ENCODE measurements at regions not wholly inside any gene's neighbourhood (a gene's known extent, or its start where the extent isn't known, plus 50 kb on each side); places are given as distances from the start of the nearest gene placed in this dataset.

DNA sequence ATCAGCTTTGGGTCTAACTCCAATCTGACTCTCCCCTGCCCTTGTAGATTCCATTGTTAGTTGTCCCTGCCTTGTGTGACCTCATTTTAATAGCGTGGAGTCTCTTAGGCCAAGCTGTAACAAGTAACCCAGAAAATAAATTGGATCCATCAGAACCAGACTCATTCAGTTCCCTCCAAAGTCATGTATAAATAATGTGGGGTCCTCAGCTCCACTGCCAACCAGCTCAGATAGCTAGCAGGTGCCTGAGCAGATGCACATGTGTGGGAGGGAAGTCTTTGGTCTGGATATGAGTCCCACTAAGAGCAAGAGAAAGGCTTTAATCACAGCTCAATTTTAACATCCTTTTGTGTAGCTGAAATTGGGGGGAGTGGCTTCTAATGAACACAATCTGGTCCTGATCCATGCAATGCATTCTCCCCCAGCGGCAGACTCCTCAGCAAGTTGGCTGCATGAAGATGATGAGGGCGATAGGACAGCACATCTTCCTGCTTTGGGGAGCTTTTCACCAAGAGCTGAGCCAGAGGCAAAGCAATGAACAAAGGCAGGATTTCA, 151.6 kb downstream of the ABCC12 start:
- no CpG with 5 or more reads among the region's 3 CpGs for WGBS (ENCODE audit: extremely low coverage, insufficient coverage, insufficient read length)

DNA sequence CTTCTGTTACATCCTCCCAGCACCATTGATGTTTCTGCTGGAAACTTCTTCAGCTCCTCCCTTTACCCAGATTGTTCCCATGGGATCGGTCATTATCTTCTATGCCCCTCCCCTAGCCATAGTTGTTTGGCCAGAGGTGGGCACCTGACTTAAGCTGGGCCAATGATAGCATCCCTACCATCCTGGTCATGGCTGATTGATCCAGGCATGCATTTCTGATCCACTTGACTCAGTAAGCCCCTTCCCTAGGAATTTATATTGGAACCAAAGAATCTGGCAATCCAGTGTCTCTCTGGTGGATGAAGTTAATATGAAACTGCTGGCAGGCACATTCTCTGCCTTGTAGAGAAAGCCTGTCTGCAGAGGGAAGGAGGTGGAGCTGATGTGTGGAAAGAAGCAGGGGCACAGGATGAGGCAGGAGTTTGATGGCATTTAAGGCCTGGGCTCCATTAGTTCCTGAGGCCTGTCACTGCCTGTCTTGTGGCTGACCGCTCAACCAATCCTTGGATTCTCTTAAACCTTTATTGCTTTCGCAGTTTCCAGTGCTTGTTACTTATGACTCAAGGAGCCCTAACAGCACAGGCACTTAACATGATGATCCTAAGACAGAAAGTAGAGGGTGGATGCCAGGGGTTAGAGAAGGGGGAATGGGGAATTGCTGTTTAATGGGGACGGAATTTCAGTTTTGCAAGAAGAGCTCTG, 152.4 kb downstream of the ABCC12 start:
- Histone ChIP-seq H2BK12ac (ENCODE audit: low read length) (no peak overlapping the region), H3K4me2 (ENCODE audit: low read length) (no peak overlapping the region), H2BK5ac (ENCODE audit: low read depth, low read length, poor library complexity) (no peak overlapping the region), H2BK120ac (ENCODE audit: insufficient read depth, low read length, poor library complexity) (no peak overlapping the region), H3K4me3 (ENCODE audit: low read depth, low read length) (no peak overlapping the region), H4K91ac (ENCODE audit: low read depth, low read length) (no peak overlapping the region), H3K14ac (ENCODE audit: low read length) (no peak overlapping the region), H2AFZ (ENCODE audit: insufficient read depth, low read length, poor library complexity) (no peak overlapping the region), H3K4me1 (ENCODE audit: control insufficient read depth in 1 of 2, insufficient read depth in 2 of 2, low read length in 2 of 2) (no peaks in the 10 kb centered on the region), H3K23ac (ENCODE audit: low read length) (no peak overlapping the region), H3K79me1 (ENCODE audit: low read length) (no peaks in the 10 kb centered on the region), H3K79me2 (ENCODE audit: control insufficient read depth, insufficient read depth, low read length, poor library complexity) (no peaks in the 10 kb centered on the region), H3K18ac (ENCODE audit: low read length) (no peak overlapping the region), H4K12ac (ENCODE audit: low read depth, low read length) (no peak overlapping the region), H3K36me3 (ENCODE audit: control insufficient read depth in 1 of 2, insufficient read depth in 2 of 2, low read length in 2 of 2) (no peaks in the 10 kb centered on the region), H2AK5ac (ENCODE audit: low read length) (no peak overlapping the region), H3K9me3 (ENCODE audit: insufficient read depth, low read depth, low read length) (no peaks in the 10 kb centered on the region), H3K27me3 (ENCODE audit: insufficient read depth, low read length) (no peaks in the 10 kb centered on the region), H4K8ac (ENCODE audit: low read depth, low read length) (no peak overlapping the region), H3K9ac (ENCODE audit: low read length) (no peak overlapping the region), H3K27ac (ENCODE audit: low read depth, low read length) (no peak overlapping the region), H3K4ac (ENCODE audit: low read depth, low read length) (no peak overlapping the region)
- WGBS (ENCODE audit: extremely low coverage, insufficient coverage, insufficient read length): no CpG with 5 or more reads among the region's 4 CpGs
- DNase-seq: no peak

More for the DNA sequence above, 151.6 kb downstream of the ABCC12 start:
- no peaks in the 10 kb centered on the region for H3K79me1 ChIP-seq (ENCODE audit: low read length)
- H3K79me2 ChIP-seq (ENCODE audit: control insufficient read depth, insufficient read depth, low read length, poor library complexity): no peaks in the 10 kb centered on the region
- H3K4me1 ChIP-seq (ENCODE audit: control insufficient read depth in 1 of 2, insufficient read depth in 2 of 2, low read length in 2 of 2): no peaks in the 10 kb centered on the region
- no peaks in the 10 kb centered on the region for H3K27me3 ChIP-seq (ENCODE audit: insufficient read depth, low read length)
- no peak overlapping the region for H3K27ac ChIP-seq (ENCODE audit: low read depth, low read length)
- H3K4ac ChIP-seq (ENCODE audit: low read depth, low read length): no peak overlapping the region
- H3K4me3 ChIP-seq (ENCODE audit: low read depth, low read length): no peak overlapping the region
- no peak overlapping the region for H2BK12ac ChIP-seq (ENCODE audit: low read length)
- no peak overlapping the region for H3K23ac ChIP-seq (ENCODE audit: low read length)
- no peak overlapping the region for H2BK120ac ChIP-seq (ENCODE audit: insufficient read depth, low read length, poor library complexity)
- H4K12ac ChIP-seq (ENCODE audit: low read depth, low read length): no peak overlapping the region
- H3K14ac ChIP-seq (ENCODE audit: low read length): no peak overlapping the region
- no peak overlapping the region for H3K18ac ChIP-seq (ENCODE audit: low read length)
- no peak for DNase-seq
- H3K9ac ChIP-seq (ENCODE audit: low read length): no peak overlapping the region
- H4K8ac ChIP-seq (ENCODE audit: low read depth, low read length): no peak overlapping the region
- H3K9me3 ChIP-seq (ENCODE audit: insufficient read depth, low read depth, low read length): no peaks in the 10 kb centered on the region
- H2AK5ac ChIP-seq (ENCODE audit: low read length): no peak overlapping the region
- no peak overlapping the region for H4K91ac ChIP-seq (ENCODE audit: low read depth, low read length)
- no peak overlapping the region for H3K4me2 ChIP-seq (ENCODE audit: low read length)
- H2BK5ac ChIP-seq (ENCODE audit: low read depth, low read length, poor library complexity): no peak overlapping the region
- no peak overlapping the region for H2AFZ ChIP-seq (ENCODE audit: insufficient read depth, low read length, poor library complexity)
- no peaks in the 10 kb centered on the region for H3K36me3 ChIP-seq (ENCODE audit: control insufficient read depth in 1 of 2, insufficient read depth in 2 of 2, low read length in 2 of 2)

DNA sequence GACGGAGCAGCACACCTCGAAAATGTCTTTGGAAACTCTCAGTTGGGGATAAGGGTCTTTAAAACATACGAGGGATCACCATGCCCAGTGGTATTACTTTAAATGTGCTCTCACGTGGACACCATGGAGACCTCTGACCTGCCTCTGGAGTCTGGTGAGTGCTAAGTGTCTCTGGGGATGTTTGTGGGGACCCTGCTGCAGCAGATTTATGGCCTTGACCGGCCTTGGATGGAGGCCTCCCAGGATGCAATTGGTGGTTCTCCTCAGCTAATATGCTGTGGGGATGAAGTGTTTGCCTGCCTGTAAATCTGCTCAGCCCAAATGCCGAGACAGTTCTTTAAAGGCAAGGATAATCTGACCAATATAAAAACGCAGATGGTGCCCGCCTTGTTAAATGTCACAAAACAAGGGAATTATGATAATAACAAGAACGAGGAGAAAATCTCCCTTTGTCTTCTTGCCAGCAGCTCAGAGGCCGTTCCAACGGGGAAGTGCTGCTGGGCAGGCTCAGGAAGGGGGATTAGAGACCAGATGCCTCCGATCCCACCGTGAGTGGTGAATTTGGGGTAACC, 154.4 kb downstream of the ABCC12 start:
- Histone ChIP-seq H4K91ac (ENCODE audit: low read depth, low read length) (no peak overlapping the region), H3K9ac (ENCODE audit: low read length) (no peak overlapping the region), H3K4ac (ENCODE audit: low read depth, low read length) (no peak overlapping the region), H3K18ac (ENCODE audit: low read length) (no peak overlapping the region), H3K14ac (ENCODE audit: low read length) (no peak overlapping the region), H2BK120ac (ENCODE audit: insufficient read depth, low read length, poor library complexity) (no peak overlapping the region), H3K27ac (ENCODE audit: low read depth, low read length) (no peak overlapping the region), H3K36me3 (ENCODE audit: control insufficient read depth in 1 of 2, insufficient read depth in 2 of 2, low read length in 2 of 2) (no peaks in the 10 kb centered on the region), H2AK5ac (ENCODE audit: low read length) (no peak overlapping the region), H3K4me1 (ENCODE audit: control insufficient read depth in 1 of 2, insufficient read depth in 2 of 2, low read length in 2 of 2) (no peaks in the 10 kb centered on the region), H3K4me3 (ENCODE audit: low read depth, low read length) (no peak overlapping the region), H4K12ac (ENCODE audit: low read depth, low read length) (no peak overlapping the region), H2BK5ac (ENCODE audit: low read depth, low read length, poor library complexity) (no peak overlapping the region), H3K23ac (ENCODE audit: low read length) (no peak overlapping the region), H4K8ac (ENCODE audit: low read depth, low read length) (no peak overlapping the region), H3K79me2 (ENCODE audit: control insufficient read depth, insufficient read depth, low read length, poor library complexity) (no peaks in the 10 kb centered on the region), H3K27me3 (ENCODE audit: insufficient read depth, low read length) (no peaks in the 10 kb centered on the region), H3K4me2 (ENCODE audit: low read length) (no peak overlapping the region), H2AFZ (ENCODE audit: insufficient read depth, low read length, poor library complexity) (no peak overlapping the region), H2BK12ac (ENCODE audit: low read length) (no peak overlapping the region), H3K79me1 (ENCODE audit: low read length) (no peaks in the 10 kb centered on the region), H3K9me3 (ENCODE audit: insufficient read depth, low read depth, low read length) (no peaks in the 10 kb centered on the region)
- no peak for DNase-seq
- no CpG with 5 or more reads among the region's 13 CpGs for WGBS (ENCODE audit: extremely low coverage, insufficient coverage, insufficient read length)

DNA sequence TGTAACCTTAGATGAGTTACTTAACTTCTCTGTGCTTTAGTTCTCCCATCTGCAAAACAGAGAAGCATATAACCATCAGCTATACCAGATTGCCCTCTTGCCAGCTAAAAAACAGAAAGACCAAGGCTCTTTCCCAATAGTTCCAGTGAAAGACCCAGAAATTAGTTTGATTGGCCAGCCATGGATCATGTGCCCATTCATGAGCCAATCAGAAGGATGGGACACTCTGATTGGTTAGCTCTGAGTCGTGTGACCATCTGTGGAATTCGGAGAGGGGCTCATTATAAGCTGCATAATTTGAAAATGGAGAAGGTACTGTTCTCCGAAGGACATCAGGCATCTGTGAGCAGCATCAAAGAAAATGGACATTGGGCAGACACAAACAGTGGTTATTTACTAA, 155.2 kb downstream of the ABCC12 start:
- WGBS (ENCODE audit: extremely low coverage, insufficient coverage, insufficient read length): no CpG with 5 or more reads among the region's 3 CpGs
- H3K9me3 ChIP-seq (ENCODE audit: insufficient read depth, low read depth, low read length): no peaks in the 10 kb centered on the region
- no peaks in the 10 kb centered on the region for H3K4me1 ChIP-seq (ENCODE audit: control insufficient read depth in 1 of 2, insufficient read depth in 2 of 2, low read length in 2 of 2)
- no peak overlapping the region for H3K9ac ChIP-seq (ENCODE audit: low read length)
- H3K4me2 ChIP-seq (ENCODE audit: low read length): no peak overlapping the region
- H3K14ac ChIP-seq (ENCODE audit: low read length): no peak overlapping the region
- DNase-seq: no peak
- H3K23ac ChIP-seq (ENCODE audit: low read length): no peak overlapping the region
- no peaks in the 10 kb centered on the region for H3K27me3 ChIP-seq (ENCODE audit: insufficient read depth, low read length)
- H3K27ac ChIP-seq (ENCODE audit: low read depth, low read length): no peak overlapping the region
- H4K91ac ChIP-seq (ENCODE audit: low read depth, low read length): no peak overlapping the region
- no peaks in the 10 kb centered on the region for H3K36me3 ChIP-seq (ENCODE audit: control insufficient read depth in 1 of 2, insufficient read depth in 2 of 2, low read length in 2 of 2)
- no peak overlapping the region for H2AFZ ChIP-seq (ENCODE audit: insufficient read depth, low read length, poor library complexity)
- no peak overlapping the region for H2BK120ac ChIP-seq (ENCODE audit: insufficient read depth, low read length, poor library complexity)
- no peak overlapping the region for H4K8ac ChIP-seq (ENCODE audit: low read depth, low read length)
- H2BK12ac ChIP-seq (ENCODE audit: low read length): no peak overlapping the region
- H3K79me1 ChIP-seq (ENCODE audit: low read length): no peaks in the 10 kb centered on the region
- H3K4ac ChIP-seq (ENCODE audit: low read depth, low read length): no peak overlapping the region
- H3K4me3 ChIP-seq (ENCODE audit: low read depth, low read length): no peak overlapping the region
- H2BK5ac ChIP-seq (ENCODE audit: low read depth, low read length, poor library complexity): no peak overlapping the region
- H3K79me2 ChIP-seq (ENCODE audit: control insufficient read depth, insufficient read depth, low read length, poor library complexity): no peaks in the 10 kb centered on the region
- H3K18ac ChIP-seq (ENCODE audit: low read length): no peak overlapping the region
- H4K12ac ChIP-seq (ENCODE audit: low read depth, low read length): no peak overlapping the region
- no peak overlapping the region for H2AK5ac ChIP-seq (ENCODE audit: low read length)

All from trophoblast cell (in vitro differentiated cells and primary cell).